Heart right ventricle (tissue), 16 donors: ENCODE measurements at regions not wholly inside any gene's neighbourhood (a gene's known extent, or its start where the extent isn't known, plus 50 kb on each side); places are given as distances from the start of the nearest gene placed in this dataset.

Source experiments
- ATAC-seq, 8 donors: fragments of 200-7000 bp; cut with Tn5 transposase; one replicate each; pipeline ENCODE4 v1.9.1; 2020; ENCODE audit warnings: mild to moderate bottlenecking in 8 of 8, moderate library complexity in 8 of 8, moderate number of reproducible peaks in 1 of 8
- DNase-seq, 2 donors: peaks; one replicate each; pipeline ENCODE4 v3.0.0-alpha.2; 2020
- H3K27ac ChIP-seq, 10 donors: fragments of 200-600 bp; sonication (generic) in 2 of 10; one replicate each; pipeline versions ENCODE4 v1.5.0 to v1.8.0; 2020 to 2022; ENCODE audit warnings: mild to moderate bottlenecking in 3 of 10
- H3K27me3 ChIP-seq, 7 donors: fragments of 200-600 bp; one replicate each; pipeline ENCODE4 v1.8.0; 2021 to 2022; ENCODE audit warnings: mild to moderate bottlenecking in 2 of 7
- H3K36me3 ChIP-seq, 9 donors: fragments of 200-600 bp; sonication (generic) in 1 of 9; one replicate each; pipeline versions ENCODE4 v1.5.0 to v1.8.0; 2020 to 2022; ENCODE audit warnings: mild to moderate bottlenecking in 2 of 9
- H3K4me1 ChIP-seq, 9 donors: fragments of 200-600 bp; sonication (generic) in 1 of 9; one replicate each; pipeline versions ENCODE4 v1.5.0 to v1.8.0; 2020 to 2022; ENCODE audit warnings: mild to moderate bottlenecking in 4 of 9
- H3K4me3 ChIP-seq, 10 donors: fragments of 200-600 bp; sonication (generic) in 2 of 10; one replicate each; pipeline versions ENCODE4 v1.5.0 to v1.8.0; 2020 to 2022; ENCODE audit warnings: mild to moderate bottlenecking in 7 of 10, moderate library complexity in 2 of 10
- H3K9me3 ChIP-seq, 11 donors: fragments of 200-600 bp in 10 of 11; sonication (generic) in 2 of 11; one replicate each; pipeline versions ENCODE4 v1.5.0 to v1.8.0; 2013 to 2022; ENCODE audit warnings: mild to moderate bottlenecking in 2 of 11, control low read depth in 1 of 11, moderate library complexity in 1 of 11
- CTCF ChIP-seq, 9 donors: fragments of 200-600 bp; sonication (generic) in 2 of 9; IDR thresholded peaks; one replicate each; pipeline versions ENCODE4 v1.5.0 to v1.8.0; 2021 to 2022; ENCODE audit warnings: antibody characterized with exemption in 9 of 9, mild to moderate bottlenecking in 5 of 9, moderate library complexity in 1 of 9
- WGBS, 2 donors: extraction: QIAGEN DNeasy Blood & Tissue Kit; methylation state at CpG; one replicate each; pipeline ENCODE4 v1.1.7; 2013; ENCODE audit warnings: inconsistent platforms in 1 of 2; 5-methylcytosine and 5-hydroxymethylcytosine counted together
- intact Hi-C, 10 donors: fragments of 100-400 bp; cut with DNase I; formaldehyde crosslinking; loops; one replicate each; pipeline versions ENCODE4 v1.11.1 to v1.14.2; 2022
- donor health status: Arrhythmogenic right ventricular cardiomyopathy.
- donor health status: ischemic (EF 13 %, LVEDD 7.1; RV severe dilation, severe dysfunction).
- donor health status: healthy with polysubstance abuse.
- donor health status: DM: no; HTN: yes; CAD: no.
- donor health status: DM: no; HTN: no; CAD: no.
- donor health status: ischemic (EF 25% LVEDD 6.9; RV normal size, moderate dysfunction).
- donor health status: ischemic (EF 25% LVEDD 5.7; RV mildly dilated, moderate dysfunction).
- donor health status: healthy.
- donor health status: DM: yes; HTN: yes; CAD: no.
- donor health status: Ischemic cardiomyopathy.
- donor health status: ischemic (EF 35%, LVEDD 5.7; RV mildly dilated, moderate dysfunction).
- donor health status: nonischemic (EF 11% LVEDD 7.7; RV severe dilation, severe dysfunction).
- donor health status: DM: yes; HTN: yes; CAD: no.
- donor health status: PGD.
- donor health status: ischemic (EF 29% LVEDD 5.4; RV normal size, mild dysfunction).
- donor health status: nonischemic (EF 23%, LVEDD 6.1; RV moderate dilation, normal function).

DNA sequence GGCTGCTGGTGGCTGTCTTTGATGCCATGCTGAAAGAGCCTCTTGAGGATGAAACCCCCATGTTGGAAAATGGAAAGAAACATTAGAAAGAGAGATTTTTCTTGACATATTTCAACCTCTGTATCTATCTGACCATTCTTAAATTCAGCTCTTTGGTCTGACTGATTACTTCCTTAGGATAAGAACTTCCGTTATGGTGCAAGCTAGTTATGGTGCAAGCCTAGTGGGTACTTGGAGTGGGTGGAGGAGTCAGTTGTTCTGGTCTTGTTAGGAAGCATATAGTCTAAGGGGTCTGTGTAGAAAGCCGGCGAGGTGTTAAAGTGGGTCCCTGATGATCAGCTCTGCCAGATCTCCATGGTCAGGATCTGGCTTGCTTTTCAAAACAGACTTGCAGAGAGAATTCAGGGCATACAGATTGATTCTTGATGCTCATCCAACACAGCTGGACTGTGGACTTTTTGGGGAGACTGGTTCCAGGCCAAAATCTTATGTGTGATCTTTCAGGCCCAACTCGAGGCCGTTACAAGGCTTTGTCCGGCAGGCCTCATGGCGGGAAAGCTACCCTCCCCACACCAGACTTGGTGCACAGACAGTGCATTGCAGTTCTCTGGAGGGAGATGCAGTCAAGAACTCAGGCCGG lies 82.8 kb upstream of the BOD1L1 start:
- TF ChIP-seq CTCF (IDR thresholded peaks at IDR 0.05), result no peak
- Histone ChIP-seq H3K27ac (no peak overlapping the region), H3K36me3 (no peaks in the 10 kb centered on the region), H3K27me3 (no peaks in the 10 kb centered on the region), H3K4me3 (no peak overlapping the region), H3K4me1 (peaks cover 0 to 12% (median under 1%) of the 10 kb centered on the region in 9 donors), H3K9me3 (no peaks in the 10 kb centered on the region)
- no peak for ATAC-seq
- DNase-seq, result no peak
- WGBS, 2 donors, result 94 to 97% methylated on average over 8 of the region's 8 CpGs
- intact Hi-C loops, result no loop called here

GRCh38 chr4:13711233-13711785 lies 83.8 kb upstream of the BOD1L1 start:
- Histone ChIP-seq H3K27me3 (no peaks in the 10 kb centered on the region), H3K4me1 (peaks cover 0 to 3% (median 0%) of the 10 kb centered on the region in 9 donors), H3K4me3 (no peak overlapping the region), H3K36me3 (no peaks in the 10 kb centered on the region), H3K9me3 (no peaks in the 10 kb centered on the region), H3K27ac (no peak overlapping the region)
- intact Hi-C loops, result no loop called here
- DNase-seq (no peak), ATAC-seq (no peak)
- TF ChIP-seq CTCF (IDR thresholded peaks at IDR 0.05), result no peak
- WGBS, 2 donors, result 57 to 70% methylated on average over 5 of the region's 5 CpGs

DNA sequence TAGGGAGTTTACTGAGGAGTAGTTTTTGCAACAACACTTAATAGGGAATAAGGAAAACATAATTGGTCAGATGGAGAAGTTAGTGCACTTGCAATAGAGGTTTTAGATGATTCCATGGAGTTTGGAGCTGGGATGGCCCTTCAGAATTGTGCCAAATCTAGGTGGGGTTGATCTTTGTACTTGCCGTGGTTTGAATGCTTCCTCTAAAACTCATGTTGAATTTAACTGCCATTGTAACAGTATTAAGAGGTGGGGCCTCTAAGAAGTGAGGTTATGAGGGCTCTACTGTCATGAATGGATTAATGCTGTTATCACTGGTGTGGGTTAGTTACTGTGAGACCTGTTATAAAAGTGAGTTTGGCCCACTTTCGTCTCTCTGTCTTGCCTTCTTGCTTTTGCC lies 94.4 kb upstream of the BOD1L1 start:
- ATAC-seq (no peak), DNase-seq (no peak)
- Histone ChIP-seq H3K36me3 (no peaks in the 10 kb centered on the region), H3K9me3 (no peaks in the 10 kb centered on the region), H3K4me1 (no peaks in the 10 kb centered on the region), H3K27ac (no peak overlapping the region), H3K27me3 (peaks cover 0 to 4% (median 0%) of the 10 kb centered on the region in 7 donors), H3K4me3 (no peak overlapping the region)
- 70 to 77% methylated on average over 2 of the region's 2 CpGs for WGBS, 2 donors
- no peak for TF ChIP-seq CTCF (IDR thresholded peaks at IDR 0.05)
- intact Hi-C loops, result no loop called here

DNA sequence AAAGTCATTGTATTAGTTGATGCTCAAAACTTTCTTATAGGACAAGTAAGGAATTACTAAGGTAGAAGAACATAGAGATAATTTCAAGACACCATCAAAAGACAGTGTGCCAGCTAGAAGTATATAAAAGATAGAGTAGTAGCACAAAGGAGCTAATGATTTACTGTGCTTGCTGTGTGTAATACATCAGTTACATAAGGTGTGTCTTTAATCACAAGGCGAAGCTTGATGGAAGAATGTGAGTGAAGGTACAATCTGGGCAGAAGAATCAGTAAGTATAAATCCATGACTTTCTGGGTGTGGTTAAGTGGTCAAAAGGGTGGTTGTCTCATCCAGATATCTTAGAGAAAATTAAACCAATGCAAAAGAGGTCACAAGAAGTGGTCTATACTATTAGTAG lies 95.1 kb upstream of the BOD1L1 start:
- WGBS, 2 donors, result 93 to 98% methylated on average over 1 of the region's 1 CpG
- Histone ChIP-seq H3K27ac (no peak overlapping the region), H3K4me1 (no peaks in the 10 kb centered on the region), H3K4me3 (no peak overlapping the region), H3K27me3 (no peaks in the 10 kb centered on the region), H3K36me3 (no peaks in the 10 kb centered on the region), H3K9me3 (no peaks in the 10 kb centered on the region)
- DNase-seq (no peak), ATAC-seq (no peak)
- intact Hi-C loops, result no loop called here
- no peak for TF ChIP-seq CTCF (IDR thresholded peaks at IDR 0.05)
